ENCODE measurements at regions not wholly inside any gene's neighbourhood (a gene's known extent, or its start where the extent isn't known, plus 50 kb on each side); places are given as distances from the start of the nearest gene placed in this dataset.

GRCh38 chr2:40851661-40852060 is 399.8 kb upstream of the SLC8A1 start:
- H4K20me1 ChIP-seq = no peaks in the 10 kb centered on the region
- H3K27ac ChIP-seq = no peak overlapping the region
- H3K4me3 ChIP-seq = no peak overlapping the region
- H3K9me3 ChIP-seq (replicated peaks in 1 of 11) = no peaks in the 10 kb centered on the region
- H3K27me3 ChIP-seq = no peaks in the 10 kb centered on the region
- no peak overlapping the region for H3K4me2 ChIP-seq
- H3K36me3 ChIP-seq = no peaks in the 10 kb centered on the region
- no peaks in the 10 kb centered on the region for H3K4me1 ChIP-seq
- TF ChIP-seq Cebpa-rat (IDR thresholded peaks at IDR 0.05) = no peak
- H3K9ac ChIP-seq = no peak overlapping the region

GRCh38 chr2:40859617-40860016 is 407.7 kb upstream of the SLC8A1 start:
- Histone ChIP-seq H4K20me1 (no peaks in the 10 kb centered on the region), H3K27me3 (no peaks in the 10 kb centered on the region), H3K27ac (no peak overlapping the region), H3K9me3 (replicated peaks in 1 of 11) (no peaks in the 10 kb centered on the region), H3K4me2 (no peak overlapping the region), H3K9ac (no peak overlapping the region), H3K4me3 (no peak overlapping the region), H3K4me1 (no peaks in the 10 kb centered on the region), H3K36me3 (no peaks in the 10 kb centered on the region)
- TF ChIP-seq Cebpa-rat (IDR thresholded peaks at IDR 0.05) = no peak

GRCh38 chr2:40867829-40868228 is 415.9 kb upstream of the SLC8A1 start:
- no peak for TF ChIP-seq Cebpa-rat (IDR thresholded peaks at IDR 0.05)
- Histone ChIP-seq H3K27me3 (no peaks in the 10 kb centered on the region), H3K4me2 (no peak overlapping the region), H3K27ac (no peak overlapping the region), H3K36me3 (no peaks in the 10 kb centered on the region), H3K9me3 (replicated peaks in 1 of 11) (no peaks in the 10 kb centered on the region), H4K20me1 (no peaks in the 10 kb centered on the region), H3K9ac (no peak overlapping the region), H3K4me1 (no peaks in the 10 kb centered on the region), H3K4me3 (no peak overlapping the region)

GRCh38 chr2:40872580-40872979 is 420.7 kb upstream of the SLC8A1 start:
- no peak for TF ChIP-seq Cebpa-rat (IDR thresholded peaks at IDR 0.05)
- Histone ChIP-seq H3K9me3 (replicated peaks in 1 of 11) (no peaks in the 10 kb centered on the region), H3K4me2 (no peak overlapping the region), H3K4me1 (peaks cover 0 to 1% (median 0%) of the 10 kb centered on the region in 10 experiments; a peak in 1 of 20 replicates), H3K9ac (no peak overlapping the region), H3K27me3 (no peaks in the 10 kb centered on the region), H3K36me3 (no peaks in the 10 kb centered on the region), H4K20me1 (no peaks in the 10 kb centered on the region), H3K4me3 (no peak overlapping the region), H3K27ac (no peak overlapping the region)

GRCh38 chr2:40874380-40874779 is 422.5 kb upstream of the SLC8A1 start:
- Histone ChIP-seq H3K9ac (no peak overlapping the region), H4K20me1 (no peaks in the 10 kb centered on the region), H3K4me1 (peaks cover 0 to 10% (median 0%) of the 10 kb centered on the region in 10 experiments; a peak in 1 of 20 replicates), H3K27me3 (no peaks in the 10 kb centered on the region), H3K27ac (no peak overlapping the region), H3K4me3 (no peak overlapping the region), H3K9me3 (replicated peaks in 1 of 11) (no peaks in the 10 kb centered on the region), H3K36me3 (no peaks in the 10 kb centered on the region), H3K4me2 (no peak overlapping the region)
- TF ChIP-seq Cebpa-rat (IDR thresholded peaks at IDR 0.05) = no peak

- no peak overlapping the region; a peak in 1 of 22 replicates for H3K4me2 ChIP-seq
These were observed 425.9 kb upstream of the SLC8A1 start for GRCh38 chr2:40877734-40878288.

GRCh38 chr2:40879305-40879704 is 427.4 kb upstream of the SLC8A1 start:
- Histone ChIP-seq H3K9ac (no peak overlapping the region), H3K36me3 (no peaks in the 10 kb centered on the region), H3K4me2 (no peak overlapping the region), H4K20me1 (no peaks in the 10 kb centered on the region), H3K4me1 (peaks cover 0 to 10% (median 0%) of the 10 kb centered on the region in 10 experiments; a peak in 1 of 20 replicates), H3K27me3 (no peaks in the 10 kb centered on the region), H3K4me3 (no peak overlapping the region), H3K27ac (no peak overlapping the region), H3K9me3 (replicated peaks in 1 of 11) (no peaks in the 10 kb centered on the region)
- TF ChIP-seq Cebpa-rat (IDR thresholded peaks at IDR 0.05) = no peak

More at GRCh38 chr2:40877734-40878288, 425.9 kb upstream of the SLC8A1 start:
- Histone ChIP-seq H3K9ac (no peak overlapping the region), H3K4me1 (peaks cover 0 to 10% (median 0%) of the 10 kb centered on the region in 10 experiments; a peak in 1 of 20 replicates), H3K36me3 (no peaks in the 10 kb centered on the region), H3K9me3 (replicated peaks in 1 of 11) (no peaks in the 10 kb centered on the region), H3K4me3 (no peak overlapping the region), H4K20me1 (no peaks in the 10 kb centered on the region), H3K27me3 (no peaks in the 10 kb centered on the region), H3K27ac (no peak overlapping the region)
- TF ChIP-seq Cebpa-rat (IDR thresholded peaks at IDR 0.05) = no peak

- Histone ChIP-seq H3K27me3 (no peaks in the 10 kb centered on the region), H4K20me1 (no peaks in the 10 kb centered on the region), H3K27ac (no peak overlapping the region), H3K4me1 (peaks cover 0 to 11% (median 8%) of the 10 kb centered on the region in 10 experiments; a peak in 11 of 20 replicates), H3K36me3 (no peaks in the 10 kb centered on the region), H3K9me3 (replicated peaks in 1 of 11) (no peaks in the 10 kb centered on the region), H3K9ac (no peak overlapping the region), H3K4me3 (no peak overlapping the region), H3K4me2 (no peak overlapping the region)
- TF ChIP-seq Cebpa-rat (IDR thresholded peaks at IDR 0.05) = no peak
These were observed 434.2 kb upstream of the SLC8A1 start for GRCh38 chr2:40886100-40886499.

- Histone ChIP-seq H3K4me3 (no peak overlapping the region), H3K9me3 (replicated peaks in 1 of 11) (no peaks in the 10 kb centered on the region), H3K36me3 (no peaks in the 10 kb centered on the region), H3K27ac (no peak overlapping the region), H3K9ac (no peak overlapping the region), H4K20me1 (no peaks in the 10 kb centered on the region), H3K4me2 (no peak overlapping the region), H3K27me3 (no peaks in the 10 kb centered on the region), H3K4me1 (peaks cover 0 to 11% (median 8%) of the 10 kb centered on the region in 10 experiments; a peak in 11 of 20 replicates)
- TF ChIP-seq Cebpa-rat (IDR thresholded peaks at IDR 0.05) = no peak
These were observed 434.8 kb upstream of the SLC8A1 start for GRCh38 chr2:40886655-40887054.

GRCh38 chr2:40896358-40896757 is 444.5 kb upstream of the SLC8A1 start:
- H3K4me3 ChIP-seq = no peak overlapping the region
- no peaks in the 10 kb centered on the region for H3K36me3 ChIP-seq
- H3K9me3 ChIP-seq (replicated peaks in 1 of 11) = no peaks in the 10 kb centered on the region
- H3K27ac ChIP-seq = no peak overlapping the region
- H3K4me2 ChIP-seq = no peak overlapping the region
- H3K27me3 ChIP-seq = no peaks in the 10 kb centered on the region
- no peak overlapping the region for H3K9ac ChIP-seq
- no peaks in the 10 kb centered on the region for H3K4me1 ChIP-seq
- no peaks in the 10 kb centered on the region for H4K20me1 ChIP-seq
- TF ChIP-seq Cebpa-rat (IDR thresholded peaks at IDR 0.05) = no peak
